GM12873 (cell line): ENCODE measurements at regions not wholly inside any gene's neighbourhood (a gene's known extent, or its start where the extent isn't known, plus 50 kb on each side); places are given as distances from the start of the nearest gene placed in this dataset.

Experiments
- TF ChIP-seq, protein P1 (sequence below): IDR thresholded peaks from 2 replicates; pipeline ENCODE4 v1.5.1; 2012; ENCODE audit warnings: low read depth, mild to moderate bottlenecking, moderate library complexity, low read length, control low read depth; ENCODE audit not compliant: insufficient read depth; ENCODE audit errors: missing control alignments

DNA sequence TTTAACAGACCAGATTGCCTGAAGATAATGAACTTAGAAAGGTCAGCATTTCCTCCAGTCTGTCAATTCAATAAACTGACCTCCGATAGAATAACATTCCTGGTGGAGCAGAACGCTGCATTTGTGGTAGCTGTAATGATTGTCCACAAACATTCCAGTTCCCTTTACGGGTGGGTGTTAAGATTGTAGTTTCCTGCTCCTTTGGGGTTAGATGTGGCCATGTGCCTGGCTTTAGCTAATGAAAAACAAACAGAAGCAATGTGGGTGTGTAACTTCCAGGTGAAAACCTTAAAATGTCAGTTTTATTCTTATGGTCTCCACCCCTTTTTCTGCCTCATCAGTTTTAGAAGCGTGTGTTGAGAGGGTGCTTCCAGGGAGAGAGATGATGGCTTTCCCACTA lies 217.3 kb upstream of the CRY1 start:
- TF ChIP-seq, protein P1, sequence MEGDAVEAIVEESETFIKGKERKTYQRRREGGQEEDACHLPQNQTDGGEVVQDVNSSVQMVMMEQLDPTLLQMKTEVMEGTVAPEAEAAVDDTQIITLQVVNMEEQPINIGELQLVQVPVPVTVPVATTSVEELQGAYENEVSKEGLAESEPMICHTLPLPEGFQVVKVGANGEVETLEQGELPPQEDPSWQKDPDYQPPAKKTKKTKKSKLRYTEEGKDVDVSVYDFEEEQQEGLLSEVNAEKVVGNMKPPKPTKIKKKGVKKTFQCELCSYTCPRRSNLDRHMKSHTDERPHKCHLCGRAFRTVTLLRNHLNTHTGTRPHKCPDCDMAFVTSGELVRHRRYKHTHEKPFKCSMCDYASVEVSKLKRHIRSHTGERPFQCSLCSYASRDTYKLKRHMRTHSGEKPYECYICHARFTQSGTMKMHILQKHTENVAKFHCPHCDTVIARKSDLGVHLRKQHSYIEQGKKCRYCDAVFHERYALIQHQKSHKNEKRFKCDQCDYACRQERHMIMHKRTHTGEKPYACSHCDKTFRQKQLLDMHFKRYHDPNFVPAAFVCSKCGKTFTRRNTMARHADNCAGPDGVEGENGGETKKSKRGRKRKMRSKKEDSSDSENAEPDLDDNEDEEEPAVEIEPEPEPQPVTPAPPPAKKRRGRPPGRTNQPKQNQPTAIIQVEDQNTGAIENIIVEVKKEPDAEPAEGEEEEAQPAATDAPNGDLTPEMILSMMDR, result no peak

DNA sequence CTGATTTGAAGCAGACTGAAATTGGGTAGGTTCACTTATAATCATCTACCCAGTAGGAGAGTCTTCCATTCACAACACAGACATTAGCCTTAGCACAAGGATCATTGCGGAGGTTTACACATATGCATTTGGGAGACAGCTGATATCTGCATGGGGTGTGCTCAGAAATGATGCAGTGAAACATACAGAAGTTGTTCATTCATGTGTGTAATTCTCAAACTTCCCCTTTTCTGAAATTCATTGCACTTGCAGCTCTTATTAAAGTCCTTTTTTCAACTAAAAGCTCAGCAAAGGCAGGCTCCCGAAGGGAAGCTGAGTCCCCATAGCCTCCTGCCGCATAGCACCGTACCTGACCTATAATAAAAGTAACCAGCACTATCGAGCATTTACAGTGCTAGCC lies 218.3 kb upstream of the CRY1 start:
- TF ChIP-seq, protein P1, result no peak

DNA sequence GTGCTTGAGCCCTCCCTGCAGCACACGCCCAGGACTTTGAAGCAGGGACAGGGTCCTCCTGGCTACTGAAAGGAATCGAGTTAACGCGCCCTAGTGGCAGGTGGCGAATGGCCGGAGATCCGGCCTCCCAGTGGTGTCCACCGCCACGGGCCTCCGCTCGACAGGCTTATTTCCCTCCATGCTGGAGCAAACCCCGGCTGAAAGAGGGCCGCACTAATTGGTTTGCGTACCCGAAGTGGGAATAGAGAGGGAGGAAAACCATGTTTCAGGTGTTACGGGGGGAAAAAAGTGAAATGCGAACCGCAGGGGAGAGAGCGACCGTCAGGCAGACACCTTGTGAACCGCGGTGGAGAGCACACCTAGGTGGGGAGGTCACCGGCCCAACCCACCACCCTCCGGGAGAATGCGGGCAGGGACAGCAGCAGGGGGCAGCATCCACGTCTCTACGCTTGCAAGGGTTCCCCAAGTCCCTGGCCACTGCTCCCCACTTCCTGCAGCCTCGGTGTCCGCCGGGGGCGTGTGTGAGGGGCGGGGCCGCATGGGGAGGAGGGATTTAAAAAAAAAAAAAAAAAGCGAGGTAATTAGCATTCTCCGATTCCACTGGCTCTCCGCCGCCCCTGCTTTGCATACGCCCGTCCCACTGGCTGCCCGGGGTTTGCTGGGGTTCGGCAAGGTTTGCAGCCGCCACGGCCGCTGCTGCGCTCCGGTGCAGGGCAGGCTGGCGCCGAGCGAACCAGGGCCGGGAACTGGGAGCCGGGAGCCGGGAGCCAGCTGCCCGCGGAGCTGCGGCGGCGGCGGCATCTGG lies 224.6 kb upstream of the CRY1 start:
- TF ChIP-seq, protein P1, result peak; percentile 8

DNA sequence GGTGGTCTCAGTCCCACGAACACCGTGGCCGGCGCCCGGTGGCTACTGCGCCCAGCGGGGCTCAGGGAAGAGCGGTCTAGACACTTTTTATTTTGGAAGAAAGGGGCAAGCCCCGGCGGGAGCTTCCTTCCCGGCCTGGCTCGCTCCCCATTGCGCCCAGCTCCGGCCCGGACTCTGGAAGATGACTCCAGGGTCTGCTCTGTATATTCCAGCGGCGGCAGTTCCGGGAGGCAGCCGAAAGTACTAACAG lies 225.1 kb upstream of the CRY1 start:
- TF ChIP-seq, protein P1, result no peak

DNA sequence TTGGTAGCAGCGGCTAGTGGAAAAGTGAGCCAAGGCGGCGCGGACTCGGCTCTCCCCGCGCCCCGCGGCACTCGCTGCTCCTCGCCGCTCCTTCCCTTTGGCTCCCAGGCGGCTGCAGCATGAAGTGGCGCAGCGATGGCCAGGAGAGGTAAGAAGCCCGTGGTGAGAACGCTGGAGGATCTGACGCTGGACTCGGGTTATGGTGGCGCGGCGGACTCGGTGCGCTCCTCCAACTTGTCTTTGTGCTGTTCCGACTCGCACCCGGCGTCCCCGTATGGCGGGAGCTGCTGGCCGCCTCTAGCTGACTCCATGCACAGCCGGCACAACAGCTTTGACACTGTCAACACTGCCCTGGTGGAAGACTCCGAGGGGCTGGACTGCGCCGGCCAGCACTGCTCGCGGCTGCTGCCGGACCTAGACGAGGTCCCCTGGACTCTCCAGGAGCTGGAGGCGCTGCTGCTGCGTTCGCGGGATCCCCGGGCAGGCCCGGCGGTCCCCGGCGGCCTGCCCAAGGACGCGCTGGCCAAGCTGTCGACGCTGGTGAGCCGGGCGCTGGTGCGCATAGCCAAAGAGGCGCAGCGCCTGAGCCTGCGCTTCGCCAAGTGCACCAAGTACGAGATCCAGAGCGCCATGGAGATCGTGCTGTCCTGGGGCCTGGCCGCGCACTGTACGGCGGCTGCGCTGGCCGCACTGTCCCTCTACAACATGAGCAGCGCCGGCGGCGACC lies 225.6 kb upstream of the CRY1 start:
- TF ChIP-seq, protein P1, result no peak

DNA sequence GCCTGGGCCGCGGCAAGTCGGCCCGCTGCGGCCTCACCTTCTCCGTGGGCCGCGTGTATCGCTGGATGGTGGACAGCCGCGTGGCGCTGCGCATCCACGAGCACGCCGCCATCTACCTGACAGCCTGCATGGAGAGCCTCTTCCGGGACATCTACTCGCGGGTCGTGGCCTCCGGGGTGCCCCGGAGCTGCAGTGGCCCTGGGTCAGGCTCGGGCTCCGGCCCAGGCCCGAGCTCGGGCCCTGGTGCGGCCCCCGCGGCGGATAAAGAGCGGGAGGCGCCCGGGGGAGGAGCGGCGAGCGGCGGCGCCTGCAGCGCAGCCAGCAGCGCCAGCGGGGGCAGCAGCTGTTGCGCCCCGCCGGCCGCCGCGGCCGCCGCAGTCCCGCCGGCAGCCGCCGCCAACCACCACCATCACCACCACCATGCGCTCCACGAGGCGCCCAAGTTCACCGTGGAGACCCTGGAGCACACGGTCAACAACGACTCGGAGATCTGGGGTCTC lies 226.2 kb upstream of the CRY1 start:
- TF ChIP-seq, protein P1, result no peak

DNA sequence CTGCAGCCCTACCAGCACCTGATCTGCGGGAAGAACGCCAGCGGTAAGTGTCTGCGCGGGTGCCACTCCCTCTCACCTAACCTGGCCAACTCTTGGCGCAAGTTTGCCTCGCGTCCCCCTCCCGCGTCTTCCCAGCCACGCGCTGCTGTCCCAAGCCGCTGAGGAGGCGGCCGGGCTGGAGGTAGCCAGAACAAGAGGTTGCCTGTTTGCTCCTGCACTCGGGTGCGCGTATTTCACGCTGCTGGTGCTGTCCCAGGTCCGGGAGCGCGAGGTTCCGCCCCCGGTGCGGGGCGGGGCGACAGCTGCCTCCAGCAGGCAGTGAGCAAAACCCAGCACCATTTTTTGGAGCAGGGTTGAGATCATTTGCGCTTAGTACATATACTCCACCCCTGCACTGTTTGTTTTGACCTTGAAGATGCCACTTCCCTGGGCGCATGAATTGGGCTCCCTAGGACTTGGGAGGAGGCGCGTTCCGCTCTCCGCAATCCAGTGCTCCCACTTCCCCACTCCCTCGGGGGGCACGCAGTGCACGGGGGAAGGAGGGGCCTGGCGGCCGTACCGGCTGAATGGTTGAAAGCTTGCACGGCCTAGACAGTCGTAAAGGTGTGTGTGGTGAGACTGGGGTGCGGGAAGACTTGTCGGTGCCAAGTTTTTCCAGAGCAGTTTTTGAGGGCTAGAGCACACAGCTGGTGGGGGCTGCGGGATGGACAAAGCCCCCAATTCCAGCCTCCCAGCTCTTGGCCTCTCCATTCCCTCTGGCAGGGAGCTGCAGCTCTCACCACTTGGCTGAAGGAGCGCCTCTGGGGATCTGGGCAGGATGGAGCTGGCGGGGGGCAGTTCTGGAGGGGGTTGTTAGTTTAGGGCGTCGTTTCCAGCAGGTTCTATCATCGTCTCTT lies 226.9 kb upstream of the CRY1 start:
- TF ChIP-seq, protein P1, result no peak
